Ishikawa (cell line): ENCODE measurements at regions not wholly inside any gene's neighbourhood (a gene's known extent, or its start where the extent isn't known, plus 50 kb on each side); places are given as distances from the start of the nearest gene placed in this dataset.

Experiments used
- CEBPB ChIP-seq: IDR thresholded peaks from 2 replicates; pipeline ENCODE4 v1.6.1; 2012
- CREB1 ChIP-seq: IDR thresholded peaks from 2 replicates; pipeline ENCODE4 v1.6.1; 2012; ENCODE audit warnings: low read depth
- EP300 ChIP-seq: IDR thresholded peaks from 2 replicates; pipeline ENCODE4 v1.6.1; 2012; ENCODE audit warnings: borderline replicate concordance
- FOXM1 ChIP-seq: IDR thresholded peaks from 2 replicates; pipeline ENCODE4 v1.6.1; 2012; ENCODE audit warnings: low read depth, borderline replicate concordance
- NFIC ChIP-seq: IDR thresholded peaks from 2 replicates; pipeline ENCODE4 v1.6.1; 2012
- YY1 ChIP-seq: IDR thresholded peaks from 2 replicates; pipeline ENCODE4 v1.6.1; 2012; ENCODE audit warnings: low read depth

DNA sequence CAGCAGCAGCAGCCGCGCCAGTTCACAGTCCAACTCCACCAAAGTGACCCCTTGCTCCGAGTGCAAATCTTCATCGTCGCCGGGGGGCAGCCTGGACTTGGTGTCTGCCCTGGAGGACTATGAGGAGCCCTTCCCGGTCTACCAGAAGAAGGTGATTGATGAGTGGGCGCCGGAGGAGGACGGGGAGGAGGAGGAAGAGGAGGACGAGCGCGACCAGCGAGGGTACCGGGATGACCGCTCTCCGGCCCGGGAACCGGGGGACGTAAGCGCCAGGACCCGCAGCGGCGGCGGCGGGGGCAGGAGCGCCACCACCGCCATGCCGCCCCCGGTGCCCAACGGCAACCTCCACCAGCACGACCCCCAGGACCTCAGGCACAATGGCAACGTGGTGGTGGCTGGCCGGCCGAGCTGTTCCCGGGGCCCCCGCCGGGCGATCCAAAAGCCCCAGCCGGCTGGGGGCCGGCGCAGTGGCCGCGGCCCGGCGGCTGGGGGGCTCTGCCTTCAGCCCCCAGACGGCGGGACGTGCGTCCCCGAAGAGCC is 224.1 kb upstream of the IL12A start:
- no peak for TF ChIP-seq YY1
- no peak for TF ChIP-seq FOXM1
- TF ChIP-seq CREB1: no peak
- TF ChIP-seq CEBPB: no peak
- TF ChIP-seq EP300: no peak
- no peak for TF ChIP-seq NFIC
